H1 (cell line): ENCODE measurements at regions not wholly inside any gene's neighbourhood (a gene's known extent, or its start where the extent isn't known, plus 50 kb on each side); places are given as distances from the start of the nearest gene placed in this dataset.

Experiments
- CTCF ChIA-PET: fragments of 300-600 bp; sonication (Branson Sonifier 250); formaldehyde crosslinking; loops from one replicate; lab custom pipeline; 2021; ENCODE audit not compliant: partially characterized antibody; lab: Charles Lee
- POLR2A ChIA-PET: fragments of 300-600 bp; sonication (Branson Sonifier 250); formaldehyde crosslinking; loops from one replicate; lab custom pipeline; 2021; ENCODE audit warnings: inconsistent platforms; ENCODE audit not compliant: partially characterized antibody; lab: Charles Lee
- DNase-seq, 2 experiments: peaks; one replicate each; pipeline versions ENCODE4 v3.0.0 to v3.0.0-alpha.2; 2010 to 2022; ENCODE audit warnings: low spot score in 2 of 2, low read depth in 1 of 2, mixed read lengths in 1 of 2
- FAIRE-seq: peaks from 2 replicates; lab custom pipeline; 2011; peaks lifted over from hg19 to GRCh38; lab: Jason Lieb, UNC
- H2AFZ ChIP-seq: 2 replicates; pipeline ENCODE4 v1.8.1; 2012; ENCODE audit warnings: low read length, inconsistent platforms
- H2AK5ac ChIP-seq: 2 replicates; pipeline ENCODE4 v1.6.1; 2013; ENCODE audit warnings: low read depth, low read length
- H2BK120ac ChIP-seq: replicated peaks from 2 replicates; pipeline ENCODE3; 2013; ENCODE audit warnings: low read depth, low read length, inconsistent platforms
- H2BK12ac ChIP-seq: 2 replicates; pipeline ENCODE4 v1.6.1; 2013; ENCODE audit warnings: low read depth, low read length
- H2BK15ac ChIP-seq: 2 replicates; pipeline ENCODE4 v1.6.1; 2013; ENCODE audit warnings: low read length
- H2BK20ac ChIP-seq: 2 replicates; pipeline ENCODE4 v1.6.1; 2013; ENCODE audit warnings: low read length
- H2BK5ac ChIP-seq: 2 replicates; pipeline ENCODE4 v1.6.1; 2013; ENCODE audit warnings: low read depth, low read length
- H3K14ac ChIP-seq: 2 replicates; pipeline ENCODE4 v1.6.1; 2013; ENCODE audit warnings: inconsistent platforms; ENCODE audit not compliant: insufficient read length
- H3K18ac ChIP-seq: 2 replicates; pipeline ENCODE4 v1.6.1; 2013; ENCODE audit warnings: low read length; ENCODE audit errors: extremely low read depth
- H3K23ac ChIP-seq: 2 replicates; pipeline ENCODE4 v1.6.1; 2013; ENCODE audit warnings: inconsistent platforms; ENCODE audit not compliant: insufficient read length
- H3K23me2 ChIP-seq: 2 replicates; pipeline ENCODE4 v1.6.1; 2013; ENCODE audit warnings: low read depth, low read length
- H3K27ac ChIP-seq: 2 replicates; pipeline ENCODE4 v1.6.1; 2011; ENCODE audit warnings: low read depth, low read length, inconsistent platforms
- H3K27me3 ChIP-seq, 4 experiments: replicated peaks in 1 of 4; 1 replicate in 1 of 4; 2 replicates in 3 of 4; pipeline versions ENCODE4 v1.6.1 to v1.8.1; 2011 to 2013; ENCODE audit warnings: low read length in 3 of 4, mild to moderate bottlenecking in 3 of 4, inconsistent platforms in 2 of 4, mixed read lengths in 2 of 4, moderate library complexity in 1 of 4; ENCODE audit not compliant: control insufficient read depth in 3 of 4, insufficient read depth in 3 of 4; ENCODE audit errors: extremely low read depth in 1 of 4
- H3K36me3 ChIP-seq, 4 experiments: 2 replicates each; pipeline versions ENCODE4 v1.6.1 to v1.8.1; 2011 to 2013; ENCODE audit warnings: mild to moderate bottlenecking in 4 of 4, low read length in 3 of 4, moderate library complexity in 2 of 4, control low read depth in 1 of 4, inconsistent platforms in 1 of 4; ENCODE audit not compliant: insufficient read depth in 4 of 4, control insufficient read depth in 2 of 4
- H3K4ac ChIP-seq: replicated peaks from 2 replicates; pipeline ENCODE3; 2013; ENCODE audit warnings: low read length, low read depth, mixed read lengths, inconsistent platforms; ENCODE audit not compliant: insufficient read length
- H3K4me1 ChIP-seq, 4 experiments: replicated peaks in 1 of 4; 1 replicate in 1 of 4; 2 replicates in 3 of 4; pipeline versions ENCODE4 v1.6.1 to v1.8.1; 2011 to 2013; ENCODE audit warnings: low read length in 3 of 4, inconsistent platforms in 2 of 4, mixed read lengths in 1 of 4; ENCODE audit not compliant: insufficient read depth in 4 of 4, control insufficient read depth in 3 of 4
- H3K4me2 ChIP-seq, 2 experiments: 2 replicates each; pipeline versions ENCODE4 v1.6.1 to v1.8.1; 2011 to 2013; ENCODE audit warnings: low read depth in 2 of 2, low read length in 2 of 2, control low read depth in 1 of 2, inconsistent platforms in 1 of 2, mild to moderate bottlenecking in 1 of 2; ENCODE audit not compliant: insufficient read depth in 1 of 2
- H3K4me3 ChIP-seq, 4 experiments: fragments of 200-600, 300-600 bp in 1 of 4; sonication (generic), shearing (Covaris generic), sonication (Bioruptor Twin) in 1 of 4; 2 replicates each; pipeline versions ENCODE4 v1.5.1 to v1.8.1; 2011 to 2016; ENCODE audit warnings: low read length in 4 of 4, low read depth in 3 of 4, control low read depth in 2 of 4, inconsistent platforms in 2 of 4, mild to moderate bottlenecking in 2 of 4, mixed read lengths in 1 of 4, moderate library complexity in 1 of 4; ENCODE audit not compliant: insufficient read depth in 2 of 4; ENCODE audit errors: extremely low read depth in 1 of 4
- H3K56ac ChIP-seq: replicated peaks from 2 replicates; pipeline ENCODE3; 2013; ENCODE audit warnings: low read depth, mild to moderate bottlenecking, mixed read lengths, low read length, inconsistent platforms; ENCODE audit not compliant: insufficient read length
- H3K79me1 ChIP-seq: 2 replicates; pipeline ENCODE4 v1.6.1; 2013; ENCODE audit warnings: low read depth, low read length, control low read depth
- H3K79me2 ChIP-seq, 2 experiments: 2 replicates each; pipeline versions ENCODE4 v1.6.1 to v1.8.1; 2012 to 2013; ENCODE audit warnings: low read length in 2 of 2, mild to moderate bottlenecking in 2 of 2, inconsistent platforms in 1 of 2; ENCODE audit not compliant: insufficient read depth in 2 of 2, control insufficient read depth in 1 of 2
- H3K9ac ChIP-seq, 4 experiments: replicated peaks in 1 of 4; 1 replicate in 1 of 4; 2 replicates in 3 of 4; pipeline versions ENCODE4 v1.6.1 to v1.8.1; 2011 to 2013; ENCODE audit warnings: low read depth in 3 of 4, low read length in 3 of 4, control low read depth in 2 of 4, mild to moderate bottlenecking in 2 of 4, moderate library complexity in 2 of 4, inconsistent platforms in 1 of 4; ENCODE audit errors: extremely low read depth in 1 of 4
- H3K9me3 ChIP-seq, 2 experiments: 2 replicates each; pipeline versions ENCODE4 v1.6.1 to v1.8.1; 2012 to 2013; ENCODE audit warnings: mild to moderate bottlenecking in 2 of 2, moderate library complexity in 2 of 2, control low read depth in 1 of 2, inconsistent platforms in 1 of 2, low read depth in 1 of 2, low read length in 1 of 2, mixed read lengths in 1 of 2; ENCODE audit not compliant: insufficient read depth in 2 of 2
- H4K20me1 ChIP-seq, 2 experiments: replicated peaks in 1 of 2; 2 replicates each; pipeline versions ENCODE3 to v1.8.1; 2011 to 2013; ENCODE audit warnings: inconsistent platforms in 2 of 2, low read length in 2 of 2, mild to moderate bottlenecking in 1 of 2; ENCODE audit not compliant: insufficient read depth in 2 of 2, control insufficient read depth in 1 of 2
- H4K5ac ChIP-seq: 2 replicates; pipeline ENCODE4 v1.6.1; 2013; ENCODE audit warnings: low read length, low read depth, mixed read lengths, inconsistent platforms; ENCODE audit not compliant: insufficient read length
- H4K8ac ChIP-seq: 2 replicates; pipeline ENCODE4 v1.8.0; 2013; ENCODE audit warnings: mild to moderate bottlenecking, moderate library complexity, low read length, inconsistent platforms; ENCODE audit not compliant: insufficient read depth; ENCODE audit errors: extremely low read depth
- H4K91ac ChIP-seq: replicated peaks from 2 replicates; pipeline ENCODE3; 2013; ENCODE audit warnings: low read length, mixed read lengths, inconsistent platforms; ENCODE audit not compliant: insufficient read length
- HDAC2 ChIP-seq, 2 experiments: fragments of 300-600 bp in 1 of 2; sonication (generic) in 1 of 2; IDR thresholded peaks; 2 replicates each; pipeline ENCODE4 v1.6.1; 2011 to 2012; ENCODE audit warnings: low read depth in 2 of 2, low read length in 2 of 2, mild to moderate bottlenecking in 2 of 2, moderate library complexity in 2 of 2, borderline replicate concordance in 1 of 2, inconsistent platforms in 1 of 2
- KDM4A ChIP-seq: IDR thresholded peaks from one replicate; pipeline ENCODE4 v1.7.1; 2012; ENCODE audit warnings: low read depth, mild to moderate bottlenecking, moderate library complexity, low read length, inconsistent platforms; ENCODE audit not compliant: severe bottlenecking
- POU5F1 ChIP-seq: IDR thresholded peaks from 2 replicates; pipeline ENCODE4 v1.6.1; 2011; ENCODE audit warnings: low read depth, mild to moderate bottlenecking, low read length, moderate library complexity
- RFX5 ChIP-seq: IDR thresholded peaks from 2 replicates; pipeline ENCODE4 v1.6.1; 2011; ENCODE audit warnings: low read depth, low read length, improper control_type of control experiment, borderline replicate concordance
- SP2 ChIP-seq: IDR thresholded peaks from 2 replicates; pipeline ENCODE4 v1.6.1; 2012; ENCODE audit warnings: mild to moderate bottlenecking, low read length, inconsistent platforms
- WGBS, 2 experiments: shearing (Covaris generic) in 1 of 2; methylation state at CpG; one replicate each; pipeline versions ENCODE4 v1.1.6 to v1.1.7; 2013 to 2015; ENCODE audit warnings: low lambda C conversion rate in 2 of 2, mixed read lengths in 2 of 2, inconsistent platforms in 1 of 2, low coverage in 1 of 2, missing lambda C conversion rate in 1 of 2; ENCODE audit not compliant: insufficient replicate concordance in 2 of 2, insufficient coverage in 1 of 2, insufficient read length in 1 of 2; ENCODE audit errors: extremely low coverage in 1 of 2, missing lambda C conversion rate in 1 of 2; 5-methylcytosine and 5-hydroxymethylcytosine counted together

GRCh38 chr1:213549982-213550381, 437.8 kb upstream of the PROX1 start:
- Histone ChIP-seq H4K91ac (no peak overlapping the region), H3K27ac (no peak overlapping the region), H3K79me2 (no peaks in the 10 kb centered on the region), H3K27me3 (no peaks in the 10 kb centered on the region), H3K9me3 (no peaks in the 10 kb centered on the region), H4K20me1 (no peaks in the 10 kb centered on the region), H3K23me2 (no peaks in the 10 kb centered on the region), H2BK12ac (no peak overlapping the region), H4K8ac (no peak overlapping the region), H3K4me2 (no peak overlapping the region), H2AFZ (no peak overlapping the region), H3K36me3 (no peaks in the 10 kb centered on the region), H2BK15ac (no peak overlapping the region), H2BK5ac (no peak overlapping the region), H3K79me1 (no peaks in the 10 kb centered on the region), H3K23ac (no peak overlapping the region), H2BK20ac (no peak overlapping the region), H3K4me3 (no peak overlapping the region), H3K14ac (no peak overlapping the region), H2BK120ac (no peak overlapping the region), H3K56ac (no peak overlapping the region), H3K4me1 (no peaks in the 10 kb centered on the region), H3K9ac (no peak overlapping the region), H3K4ac (no peak overlapping the region), H2AK5ac (no peak overlapping the region), H4K5ac (no peak overlapping the region), H3K18ac (no peak overlapping the region)
- POLR2A ChIA-PET = no interaction called here
- WGBS, 2 experiments = 97% methylated on average over 3 of the region's 3 CpGs; no CpG with 5 or more reads in 1 of the 2 experiments
- FAIRE-seq (no peak), DNase-seq (no peak)
- TF ChIP-seq HDAC2 (IDR thresholded peaks at IDR 0.05; ENCODE audit: borderline replicate concordance in 1 of 2, low read depth in 2 of 2, low read length in 2 of 2) (no peak), SP2 (no peak), KDM4A (no peak), POU5F1 (no peak), RFX5 (no peak)
- CTCF ChIA-PET = interaction anchor here (0.6 to 0.7 kb wide), 2 partner anchors 8 to 281 kb away, joined by 3 read pairs; no protein-coding TSS in a partner anchor
